Stomach smooth muscle (tissue), 2 donors: ENCODE measurements at regions not wholly inside any gene's neighbourhood (a gene's known extent, or its start where the extent isn't known, plus 50 kb on each side); places are given as distances from the start of the nearest gene placed in this dataset.

Experiments
- H3K27ac ChIP-seq: one replicate; pipeline ENCODE4 v1.7.0; 2013; ENCODE audit warnings: mild to moderate bottlenecking, low read length, inconsistent platforms
- H3K27me3 ChIP-seq, 2 donors: one replicate each; pipeline ENCODE4 v1.7.0; 2013; ENCODE audit warnings: low read length in 2 of 2; ENCODE audit not compliant: insufficient read depth in 2 of 2, control insufficient read depth in 1 of 2
- H3K36me3 ChIP-seq, 2 donors: one replicate each; pipeline ENCODE4 v1.7.0; 2013; ENCODE audit warnings: low read length in 2 of 2; ENCODE audit not compliant: control insufficient read depth in 2 of 2, insufficient read depth in 2 of 2
- H3K4me1 ChIP-seq: one replicate; pipeline ENCODE4 v1.7.0; 2013; ENCODE audit warnings: low read length; ENCODE audit not compliant: control insufficient read depth, insufficient read depth
- H3K4me3 ChIP-seq, 2 donors: one replicate each; pipeline ENCODE4 v1.7.0; 2013; ENCODE audit warnings: low read length in 2 of 2
- H3K9ac ChIP-seq, 2 donors: one replicate each; pipeline ENCODE4 v1.7.0; 2013; ENCODE audit warnings: low read length in 2 of 2, mild to moderate bottlenecking in 1 of 2
- H3K9me3 ChIP-seq, 2 donors: one replicate each; pipeline ENCODE4 v1.7.0; 2013; ENCODE audit warnings: low read length in 2 of 2; ENCODE audit not compliant: control insufficient read depth in 2 of 2
- donor health status: healthy.
- donor health status: Pancreatic carcinoma.

- Histone ChIP-seq H3K9me3 (no peaks in the 10 kb centered on the region), H3K36me3 (no peaks in the 10 kb centered on the region), H3K27ac (no peak overlapping the region), H3K9ac (no peak overlapping the region), H3K4me3 (no peak overlapping the region), H3K27me3 (no peaks in the 10 kb centered on the region), H3K4me1 (no peaks in the 10 kb centered on the region)
Observed at GRCh38 chr18:46378126-46378863, 274.1 kb downstream of the HAUS1 start.

- no peaks in the 10 kb centered on the region for H3K9me3 ChIP-seq
- H3K9ac ChIP-seq = no peak overlapping the region
- H3K27me3 ChIP-seq = no peaks in the 10 kb centered on the region
- H3K27ac ChIP-seq = no peak overlapping the region
- no peak overlapping the region for H3K4me3 ChIP-seq
- H3K4me1 ChIP-seq = no peaks in the 10 kb centered on the region
- no peaks in the 10 kb centered on the region for H3K36me3 ChIP-seq
Observed at GRCh38 chr18:46378864-46379207, 274.7 kb downstream of the HAUS1 start.

- no peak overlapping the region for H3K9ac ChIP-seq
- H3K4me3 ChIP-seq = no peak overlapping the region
- no peak overlapping the region for H3K27ac ChIP-seq
- H3K36me3 ChIP-seq = no peaks in the 10 kb centered on the region
- no peaks in the 10 kb centered on the region for H3K4me1 ChIP-seq
- no peaks in the 10 kb centered on the region for H3K9me3 ChIP-seq
- no peaks in the 10 kb centered on the region for H3K27me3 ChIP-seq
Observed at GRCh38 chr18:46379323-46379950, 275.3 kb downstream of the HAUS1 start.

GRCh38 chr18:46385124-46385523, 271.9 kb downstream of the LOXHD1 start:
- no peaks in the 10 kb centered on the region for H3K27me3 ChIP-seq
- no peak overlapping the region for H3K9ac ChIP-seq
- H3K9me3 ChIP-seq = no peaks in the 10 kb centered on the region
- no peaks in the 10 kb centered on the region for H3K36me3 ChIP-seq
- peaks cover 24% of the 10 kb centered on the region for H3K4me1 ChIP-seq
- H3K4me3 ChIP-seq = no peak overlapping the region
- no peak overlapping the region for H3K27ac ChIP-seq

GRCh38 chr18:46386788-46387187, 270.2 kb downstream of the LOXHD1 start:
- Histone ChIP-seq H3K4me3 (peak overlapping the region in 1 of 2 donors; percentile 49), H3K9me3 (no peaks in the 10 kb centered on the region), H3K27ac (peak overlapping the region; percentile 58), H3K36me3 (no peaks in the 10 kb centered on the region), H3K4me1 (peaks cover 24% of the 10 kb centered on the region), H3K27me3 (no peaks in the 10 kb centered on the region), H3K9ac (no peak overlapping the region)

- Histone ChIP-seq H3K27me3 (no peaks in the 10 kb centered on the region), H3K36me3 (no peaks in the 10 kb centered on the region), H3K4me1 (peaks cover 24% of the 10 kb centered on the region), H3K27ac (peak overlapping the region; percentile 58), H3K4me3 (peak overlapping the region in 1 of 2 donors; percentile 29), H3K9ac (no peak overlapping the region), H3K9me3 (no peaks in the 10 kb centered on the region)
Observed at GRCh38 chr18:46387441-46388131, 269.4 kb downstream of the LOXHD1 start.

GRCh38 chr18:46388286-46388685, 268.7 kb downstream of the LOXHD1 start:
- H3K27ac ChIP-seq = peak overlapping the region; percentile 58

GRCh38 chr18:46392576-46392975, 264.4 kb downstream of the LOXHD1 start:
- Histone ChIP-seq H3K4me3 (no peak overlapping the region), H3K27ac (no peak overlapping the region), H3K9ac (no peak overlapping the region), H3K9me3 (no peaks in the 10 kb centered on the region), H3K4me1 (peaks cover 11% of the 10 kb centered on the region), H3K27me3 (no peaks in the 10 kb centered on the region), H3K36me3 (no peaks in the 10 kb centered on the region)

More at GRCh38 chr18:46388286-46388685, 268.7 kb downstream of the LOXHD1 start:
- no peak overlapping the region for H3K9ac ChIP-seq
- H3K4me1 ChIP-seq = peaks cover 24% of the 10 kb centered on the region
- no peaks in the 10 kb centered on the region for H3K27me3 ChIP-seq
- H3K9me3 ChIP-seq = no peaks in the 10 kb centered on the region
- H3K4me3 ChIP-seq = no peak overlapping the region
- H3K36me3 ChIP-seq = no peaks in the 10 kb centered on the region

- Histone ChIP-seq H3K9me3 (no peaks in the 10 kb centered on the region), H3K36me3 (no peaks in the 10 kb centered on the region), H3K9ac (no peak overlapping the region), H3K27me3 (no peaks in the 10 kb centered on the region), H3K27ac (no peak overlapping the region), H3K4me1 (peaks cover 4% of the 10 kb centered on the region), H3K4me3 (no peak overlapping the region)
Observed at GRCh38 chr18:46393230-46393629, 263.8 kb downstream of the LOXHD1 start.

- H3K36me3 ChIP-seq = no peaks in the 10 kb centered on the region
- no peak overlapping the region for H3K27ac ChIP-seq
- no peak overlapping the region for H3K4me3 ChIP-seq
- H3K9me3 ChIP-seq = no peaks in the 10 kb centered on the region
- no peak overlapping the region for H3K9ac ChIP-seq
- H3K4me1 ChIP-seq = no peaks in the 10 kb centered on the region
- H3K27me3 ChIP-seq = no peaks in the 10 kb centered on the region
Observed at GRCh38 chr18:46393961-46394360, 263.1 kb downstream of the LOXHD1 start.

GRCh38 chr18:46395795-46396194, 261.2 kb downstream of the LOXHD1 start:
- Histone ChIP-seq H3K9me3 (no peaks in the 10 kb centered on the region), H3K27ac (no peak overlapping the region), H3K27me3 (no peaks in the 10 kb centered on the region), H3K4me3 (no peak overlapping the region), H3K9ac (no peak overlapping the region), H3K36me3 (no peaks in the 10 kb centered on the region), H3K4me1 (no peaks in the 10 kb centered on the region)
